Neural progenitor cell (in vitro differentiated cells): ENCODE measurements at regions not wholly inside any gene's neighbourhood (a gene's known extent, or its start where the extent isn't known, plus 50 kb on each side); places are given as distances from the start of the nearest gene placed in this dataset.
"Not testable (repeated sequence)": the region's sequence is repeated elsewhere in the genome, so short reads cannot be mapped to it uniquely, and the experiment has no call there.

Source experiments
- EZH2 ChIP-seq: fragments of 200-600 bp; sonication (generic); IDR thresholded peaks from 2 replicates; pipeline ENCODE4 v1.6.1; 2017; ENCODE audit warnings: antibody characterized with exemption, mild to moderate bottlenecking, moderate library complexity
- EZH2phosphoT487 ChIP-seq: fragments of 200-600 bp; sonication (generic); IDR thresholded peaks from 2 replicates; pipeline ENCODE4 v1.6.1; 2017; ENCODE audit warnings: antibody characterized with exemption
- TF ChIP-seq, protein P1 (sequence below): fragments of 200-600 bp; sonication (generic); IDR thresholded peaks from 2 replicates; pipeline ENCODE4 v1.5.1; 2017; ENCODE audit warnings: antibody characterized with exemption, mild to moderate bottlenecking

- TF ChIP-seq, protein P1, sequence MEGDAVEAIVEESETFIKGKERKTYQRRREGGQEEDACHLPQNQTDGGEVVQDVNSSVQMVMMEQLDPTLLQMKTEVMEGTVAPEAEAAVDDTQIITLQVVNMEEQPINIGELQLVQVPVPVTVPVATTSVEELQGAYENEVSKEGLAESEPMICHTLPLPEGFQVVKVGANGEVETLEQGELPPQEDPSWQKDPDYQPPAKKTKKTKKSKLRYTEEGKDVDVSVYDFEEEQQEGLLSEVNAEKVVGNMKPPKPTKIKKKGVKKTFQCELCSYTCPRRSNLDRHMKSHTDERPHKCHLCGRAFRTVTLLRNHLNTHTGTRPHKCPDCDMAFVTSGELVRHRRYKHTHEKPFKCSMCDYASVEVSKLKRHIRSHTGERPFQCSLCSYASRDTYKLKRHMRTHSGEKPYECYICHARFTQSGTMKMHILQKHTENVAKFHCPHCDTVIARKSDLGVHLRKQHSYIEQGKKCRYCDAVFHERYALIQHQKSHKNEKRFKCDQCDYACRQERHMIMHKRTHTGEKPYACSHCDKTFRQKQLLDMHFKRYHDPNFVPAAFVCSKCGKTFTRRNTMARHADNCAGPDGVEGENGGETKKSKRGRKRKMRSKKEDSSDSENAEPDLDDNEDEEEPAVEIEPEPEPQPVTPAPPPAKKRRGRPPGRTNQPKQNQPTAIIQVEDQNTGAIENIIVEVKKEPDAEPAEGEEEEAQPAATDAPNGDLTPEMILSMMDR = not testable (repeated sequence)
- TF ChIP-seq EZH2, EZH2phosphoT487: not testable (repeated sequence)
Measured at GRCh38 chr1:169052171-169052570, 54.3 kb upstream of the ATP1B1 start.
